DMS153 (cell line): ENCODE measurements at regions not wholly inside any gene's neighbourhood (a gene's known extent, or its start where the extent isn't known, plus 50 kb on each side); places are given as distances from the start of the nearest gene placed in this dataset.
"Not testable (repeated sequence)": the region's sequence is repeated elsewhere in the genome, so short reads cannot be mapped to it uniquely, and the experiment has no call there.

ENCODE experiments used
- DNase-seq: peaks from one replicate; lab custom pipeline; 2025; lab: John Stamatoyannopoulos, UW

DNA sequence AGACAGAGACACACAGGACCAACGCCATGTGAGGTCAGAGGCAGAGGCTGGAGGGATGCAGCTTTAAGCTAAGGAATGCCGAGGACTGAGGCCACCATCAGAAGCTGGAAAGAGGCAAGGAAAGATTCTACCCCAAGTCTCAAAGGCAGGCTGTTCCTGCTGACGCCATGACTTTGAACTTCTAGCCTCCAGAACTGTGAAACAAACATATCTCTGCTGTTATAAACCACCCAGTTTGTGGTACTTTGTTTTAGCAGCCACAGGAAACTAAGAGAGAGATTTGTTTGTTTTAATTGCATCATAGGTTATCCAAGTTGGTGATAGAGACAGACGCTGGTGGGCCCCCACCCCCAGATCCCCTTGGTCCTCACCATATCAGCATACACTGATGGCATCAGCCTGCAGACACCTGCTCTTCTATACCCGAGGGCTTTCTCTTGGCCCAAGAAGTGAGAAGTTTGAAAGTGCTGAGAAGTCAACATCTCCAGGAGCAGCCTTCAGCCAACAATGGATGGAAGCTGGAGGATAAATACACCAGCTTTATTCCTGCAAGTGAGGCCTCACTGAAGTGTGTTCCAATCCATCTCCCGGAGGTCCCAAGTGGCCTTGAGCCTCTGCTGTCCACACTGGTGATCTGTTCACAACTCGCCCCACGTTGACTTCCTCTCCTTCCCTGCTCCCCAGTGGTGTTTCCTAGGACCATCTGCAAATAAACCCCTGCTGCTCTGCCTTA, 154.7 kb downstream of the BTBD3 start:
- DNase-seq, result no peak

DNA sequence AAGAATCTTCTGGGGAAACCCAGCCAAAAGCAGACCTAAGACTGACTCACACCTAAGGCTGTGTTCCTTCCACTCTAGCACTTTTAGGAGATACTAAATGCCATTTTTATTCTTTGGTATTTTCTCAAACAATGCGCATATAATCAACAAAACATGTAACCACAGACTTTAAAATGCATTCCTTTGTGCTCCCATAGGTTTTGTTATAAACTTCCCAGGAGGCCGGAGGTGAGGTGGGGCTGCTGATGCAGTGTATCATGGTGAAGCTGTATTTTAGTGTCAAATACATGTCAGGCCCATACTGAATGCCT, 155.2 kb downstream of the BTBD3 start:
- no peak for DNase-seq

DNA sequence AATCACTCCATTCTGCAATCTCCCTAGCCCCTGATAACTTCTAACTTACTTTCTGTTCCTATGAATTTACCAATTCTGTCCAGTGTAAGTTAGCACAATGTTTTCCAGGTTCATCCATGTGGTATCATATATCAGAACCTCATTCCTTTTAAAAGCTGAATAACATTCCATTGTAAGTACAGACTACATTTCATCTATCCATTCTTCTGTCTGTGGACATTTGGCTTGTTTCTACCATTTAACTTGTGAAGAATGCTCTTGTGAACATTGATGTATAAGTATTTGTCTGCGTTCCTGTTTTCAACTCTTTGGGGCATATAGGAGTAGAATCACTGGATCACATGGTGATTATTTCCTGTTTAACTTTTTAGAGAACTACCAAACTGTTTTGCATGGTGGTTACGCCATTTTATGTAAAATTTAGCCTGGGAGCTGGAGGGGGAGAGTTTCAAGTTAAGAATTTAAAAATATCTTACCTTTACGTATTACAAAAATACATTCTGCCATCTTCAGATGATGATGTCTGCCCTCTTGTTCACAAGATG, 156.5 kb downstream of the BTBD3 start:
- no peak for DNase-seq

DNA sequence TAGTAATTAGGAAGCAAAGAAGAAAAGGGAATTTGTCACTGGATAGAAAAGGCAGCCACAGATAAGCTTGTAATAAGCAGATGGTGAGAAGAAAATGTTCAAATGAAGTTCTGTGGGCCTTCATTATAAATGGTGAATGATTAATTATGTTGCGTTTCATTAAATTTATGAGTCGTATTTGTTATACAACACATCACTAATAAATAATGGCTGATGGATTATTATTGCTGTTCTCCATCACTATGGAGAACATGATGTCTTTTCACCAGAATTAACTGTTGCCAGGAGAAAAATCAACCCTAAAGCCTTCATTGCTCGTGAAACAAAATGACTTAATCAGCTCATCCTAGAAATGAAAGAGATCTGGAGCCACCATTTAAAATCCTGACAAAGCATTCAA, 158.5 kb downstream of the BTBD3 start:
- no peak for DNase-seq

DNA sequence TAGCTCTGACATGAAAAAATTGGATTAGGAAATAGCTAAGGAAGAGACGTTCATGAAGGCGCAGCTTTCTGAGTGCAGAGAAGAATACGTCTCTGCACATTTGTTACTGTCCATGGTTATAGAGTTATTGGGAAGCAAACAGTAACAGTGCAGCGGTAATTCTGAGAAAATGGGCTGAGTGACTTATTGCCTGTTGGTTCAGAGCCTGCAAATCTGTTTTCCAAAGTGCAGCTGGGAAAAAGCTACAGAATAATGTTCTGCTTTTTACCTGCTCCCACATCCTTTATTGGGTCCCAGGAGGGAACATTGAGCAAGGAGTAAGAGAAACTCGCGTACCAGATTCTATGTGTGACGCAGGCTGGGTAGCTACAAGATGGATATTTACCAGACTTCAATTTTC, 160.2 kb downstream of the BTBD3 start:
- DNase-seq, result no peak

DNA sequence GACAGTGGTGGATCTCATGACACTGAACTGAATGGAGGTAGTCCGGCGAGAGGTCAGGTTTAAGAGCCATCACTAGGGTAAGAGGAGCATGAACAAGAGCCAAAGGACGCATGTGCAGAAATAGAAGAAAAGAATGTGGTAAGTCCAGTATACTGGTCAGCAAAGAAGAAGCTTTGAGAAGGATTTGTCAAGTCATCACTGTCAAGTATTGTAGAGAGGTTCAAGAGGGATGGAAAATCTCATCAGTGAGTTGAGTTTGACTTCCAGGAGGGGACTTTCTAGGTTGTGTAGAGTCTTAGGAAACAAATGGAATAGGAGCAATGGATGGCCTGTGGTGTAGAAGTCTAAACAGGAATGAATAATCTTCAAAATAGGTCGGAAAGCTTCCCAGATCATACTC, 161.8 kb downstream of the BTBD3 start:
- DNase-seq, result no peak

DNA sequence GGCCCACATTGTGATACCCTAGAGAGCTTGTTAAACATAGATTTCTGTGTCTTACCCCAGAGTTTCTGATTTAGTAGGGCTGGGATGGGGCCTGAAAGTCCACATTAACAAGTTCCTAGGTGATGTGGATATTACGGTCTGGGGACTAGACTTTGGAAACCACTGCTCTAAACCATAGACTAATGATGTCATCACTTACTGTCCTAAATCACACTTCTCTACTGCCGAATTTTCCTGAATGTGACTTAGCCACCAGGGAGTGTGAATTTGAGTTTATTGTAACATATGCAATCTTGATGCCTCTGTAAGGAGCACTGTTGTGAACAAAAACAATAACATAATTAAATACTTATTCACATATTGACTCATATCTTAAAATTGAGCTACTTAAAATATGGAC, 165.6 kb downstream of the BTBD3 start:
- DNase-seq, result no peak

DNA sequence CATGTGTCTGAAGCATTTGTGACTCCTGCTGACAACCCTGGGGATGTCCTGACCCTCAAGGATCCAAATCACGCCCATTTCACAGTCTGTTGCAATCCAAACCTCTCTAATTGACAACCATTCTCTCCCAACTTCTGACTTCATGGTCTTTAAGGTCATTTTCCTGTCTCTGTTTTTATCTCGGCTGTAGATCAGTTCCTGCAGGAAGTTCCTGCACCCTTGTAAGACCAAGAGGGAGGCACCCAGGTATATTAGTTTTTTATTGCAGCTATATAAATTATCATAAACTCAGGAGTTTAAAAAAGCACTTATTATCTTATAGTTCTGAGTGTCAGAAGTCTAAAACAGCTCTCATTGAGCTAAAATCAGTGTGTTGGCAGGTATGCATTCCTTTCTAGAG, 166.8 kb downstream of the BTBD3 start:
- no peak for DNase-seq

DNA sequence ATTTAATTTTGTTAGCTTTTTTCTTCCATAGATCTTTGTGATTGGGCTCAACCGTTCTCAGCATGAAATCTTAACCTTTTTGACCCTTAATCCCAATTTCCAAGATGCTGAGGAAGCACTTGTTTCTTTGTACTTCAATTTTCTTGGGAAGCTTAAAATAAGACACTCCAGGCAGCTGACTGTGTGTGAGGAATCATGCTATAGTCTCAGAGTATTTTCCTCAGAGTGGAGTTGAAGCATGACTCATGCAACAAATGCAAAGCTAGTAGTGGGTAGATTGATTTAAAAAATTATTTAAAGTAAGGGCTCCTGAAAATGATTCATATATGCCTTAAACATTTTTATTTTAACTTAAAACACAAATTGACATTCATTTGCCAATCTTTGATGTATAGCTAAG, 168.7 kb downstream of the BTBD3 start:
- DNase-seq, result no peak

DNA sequence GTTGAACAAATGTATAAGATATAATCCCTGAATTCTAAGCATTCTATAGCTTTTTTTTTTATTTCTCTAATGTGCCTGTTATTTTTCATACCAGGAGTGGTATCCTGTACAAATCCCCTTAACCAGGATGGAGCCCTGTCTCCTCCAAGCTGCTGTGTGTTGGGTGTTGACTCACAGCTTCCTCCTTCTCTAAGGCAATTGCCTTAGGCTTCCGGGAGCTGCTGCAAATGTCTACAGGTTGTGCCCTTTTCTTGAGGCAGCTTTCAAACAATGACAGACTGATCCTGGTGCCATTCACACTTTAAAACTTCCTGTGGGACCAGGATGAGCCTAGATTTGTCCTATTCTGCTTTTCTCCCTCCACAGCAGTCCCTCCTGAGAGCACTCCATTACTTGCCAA, 173.2 kb downstream of the BTBD3 start:
- no peak for DNase-seq

DNA sequence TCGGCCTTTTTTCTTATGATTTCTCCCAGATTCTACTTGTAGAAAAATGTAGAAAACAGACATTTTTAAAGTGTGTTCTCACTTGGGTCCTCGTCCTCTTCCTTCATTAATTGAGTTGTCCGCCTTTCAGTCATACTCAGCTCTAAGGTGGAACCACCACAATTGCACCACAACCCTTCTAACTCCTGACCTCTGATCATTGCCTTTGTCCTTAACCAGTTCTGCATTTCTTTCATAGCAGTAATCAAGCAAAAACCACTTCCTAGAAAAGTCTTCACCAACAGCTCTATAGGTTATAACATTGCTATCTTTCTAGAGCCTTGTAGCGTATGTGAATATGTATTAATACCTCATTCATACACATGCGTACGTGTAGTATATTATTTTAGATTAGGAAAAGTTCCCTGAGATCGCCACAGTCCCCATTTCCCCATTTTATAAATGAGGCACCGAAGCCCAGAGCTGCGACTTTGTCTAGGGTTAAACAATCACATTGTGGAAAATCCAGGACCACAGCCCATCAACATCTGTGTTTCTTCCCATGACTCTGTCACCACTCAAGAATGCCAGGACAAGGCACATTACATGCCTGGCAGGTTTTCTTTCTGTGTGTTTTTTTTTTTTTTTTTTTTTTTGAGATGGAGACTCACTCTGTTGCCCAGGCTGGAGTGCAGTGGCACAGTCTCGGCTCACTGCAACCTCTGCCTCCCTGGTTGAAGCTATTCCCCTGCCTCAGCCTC, 175.5 kb downstream of the BTBD3 start:
- no peak for DNase-seq

DNA sequence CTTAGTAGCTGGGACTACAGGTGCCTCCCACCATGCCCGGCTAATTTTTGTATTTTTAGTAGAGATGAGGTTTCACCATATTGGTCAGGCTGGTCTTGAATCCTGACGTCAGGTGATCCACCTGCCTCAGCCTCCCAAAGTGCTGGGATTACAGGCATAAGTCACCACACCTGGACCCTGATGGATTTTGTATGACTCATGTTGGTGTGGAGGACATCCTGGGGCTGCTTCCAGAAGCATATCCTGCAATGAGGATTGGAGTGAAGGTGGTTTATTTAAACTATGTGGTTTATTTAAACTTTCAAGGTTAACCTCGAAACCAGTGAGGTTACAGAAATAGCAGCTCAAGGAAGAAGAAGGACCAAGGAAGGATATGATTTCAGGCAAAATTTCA, 176.1 kb downstream of the BTBD3 start:
- not testable (repeated sequence) for DNase-seq

DNA sequence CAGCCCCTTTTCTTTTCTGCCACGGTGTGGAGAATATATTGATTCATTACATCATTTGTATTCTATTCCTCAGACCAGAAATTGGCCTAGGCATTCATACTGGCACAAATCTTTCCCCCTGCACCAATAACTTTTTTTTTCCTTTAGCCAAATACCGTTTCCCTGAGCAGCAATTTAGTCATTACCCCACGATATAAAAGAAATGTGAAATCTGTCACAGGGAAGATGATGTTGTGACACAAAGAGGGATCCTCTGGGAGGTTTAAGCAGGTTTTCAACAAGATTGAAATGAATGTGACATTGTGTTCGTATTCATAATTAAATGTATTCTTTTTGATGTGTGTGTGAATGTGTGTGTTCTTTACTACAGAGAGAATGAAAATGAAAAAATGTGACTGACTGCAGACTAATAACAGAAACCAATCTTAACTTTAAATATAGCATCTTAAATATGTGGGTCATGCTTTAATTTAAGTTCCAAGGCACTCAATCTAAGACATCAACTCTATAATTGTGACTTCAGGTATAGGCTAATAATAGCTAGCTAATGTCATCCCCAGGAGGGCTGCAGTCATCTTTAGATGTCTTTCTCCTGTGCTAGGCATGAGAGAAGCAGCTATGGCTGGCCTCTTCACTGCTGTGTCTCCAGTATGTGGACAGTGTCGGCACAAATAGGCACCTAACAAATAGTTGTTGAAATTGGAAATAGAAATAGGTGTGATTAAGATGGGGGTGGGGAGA, 177.7 kb downstream of the BTBD3 start:
- no peak for DNase-seq

DNA sequence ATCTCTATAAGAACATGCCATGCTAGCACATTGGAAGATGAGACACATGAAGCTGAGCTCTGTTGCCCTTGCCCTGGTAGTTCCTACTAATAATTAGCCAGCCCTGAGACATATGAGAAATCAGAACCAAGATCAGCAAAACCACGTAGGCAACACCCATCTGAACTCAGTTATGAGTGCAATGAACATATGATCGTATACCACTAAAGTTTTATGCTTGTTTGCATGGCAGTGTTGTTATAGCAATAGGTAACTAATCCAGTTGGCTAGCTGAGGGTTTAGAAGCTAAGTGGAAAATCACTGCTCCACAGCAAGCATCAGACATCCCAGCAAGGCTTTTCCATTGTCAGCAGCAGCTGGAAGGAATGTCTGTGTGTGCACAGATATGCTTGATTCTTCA, 180.7 kb downstream of the BTBD3 start:
- no peak for DNase-seq

DNA sequence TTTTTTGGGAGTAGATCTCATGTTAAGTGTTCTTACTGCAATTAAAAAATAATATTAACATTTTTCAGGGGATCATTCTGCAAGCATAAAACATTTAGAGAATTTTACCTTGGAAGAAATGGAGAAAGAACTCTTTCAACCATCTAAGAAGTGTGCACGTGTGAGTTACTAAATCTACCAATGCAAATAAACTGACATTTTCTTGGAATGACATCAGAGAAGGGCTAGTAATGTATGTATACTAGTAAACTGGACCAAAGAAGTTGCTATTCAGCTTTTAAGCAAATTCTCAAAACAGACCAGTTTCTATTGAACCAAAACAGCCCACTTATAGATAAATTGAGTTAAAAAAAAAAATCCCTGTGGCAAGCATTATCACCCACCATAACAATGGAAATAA, 191.2 kb downstream of the BTBD3 start:
- DNase-seq, result no peak

DNA sequence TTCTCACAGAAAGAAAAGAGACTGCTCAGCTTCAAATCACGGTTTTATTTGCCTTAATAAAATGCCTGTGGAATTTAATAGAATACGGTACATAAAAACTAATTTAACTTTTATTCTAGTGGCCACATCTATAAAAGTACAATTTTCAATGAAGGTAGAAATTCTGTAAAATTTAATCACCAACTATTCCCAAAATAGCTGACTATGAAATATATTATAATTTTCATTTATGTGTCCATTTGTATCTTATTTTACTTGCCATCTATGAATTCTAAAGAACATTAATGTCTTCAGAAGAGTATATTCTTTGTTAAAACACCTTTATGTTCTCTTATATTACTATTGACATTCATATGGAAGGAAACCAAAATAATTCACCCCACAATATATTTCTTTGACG, 192.6 kb downstream of the BTBD3 start:
- no peak for DNase-seq

DNA sequence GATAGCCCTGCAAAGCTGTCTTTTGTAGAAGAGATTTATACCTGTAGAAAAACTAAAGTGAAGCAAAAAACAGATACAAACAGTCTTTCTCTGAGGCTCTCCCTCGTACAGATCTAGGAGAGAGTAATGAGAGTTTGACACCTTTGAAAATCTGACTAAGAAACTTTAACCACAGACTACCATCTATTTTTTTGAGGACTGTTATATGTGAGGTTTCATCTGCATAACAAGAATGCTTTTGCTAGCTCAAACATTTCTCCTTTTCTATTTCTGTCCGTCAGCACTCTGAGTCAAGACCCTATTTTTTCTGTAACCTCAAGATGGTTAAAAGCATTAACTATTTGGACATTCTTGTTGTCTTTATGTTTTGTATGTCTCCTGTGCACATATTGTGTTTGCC, 193.0 kb downstream of the BTBD3 start:
- no peak for DNase-seq

DNA sequence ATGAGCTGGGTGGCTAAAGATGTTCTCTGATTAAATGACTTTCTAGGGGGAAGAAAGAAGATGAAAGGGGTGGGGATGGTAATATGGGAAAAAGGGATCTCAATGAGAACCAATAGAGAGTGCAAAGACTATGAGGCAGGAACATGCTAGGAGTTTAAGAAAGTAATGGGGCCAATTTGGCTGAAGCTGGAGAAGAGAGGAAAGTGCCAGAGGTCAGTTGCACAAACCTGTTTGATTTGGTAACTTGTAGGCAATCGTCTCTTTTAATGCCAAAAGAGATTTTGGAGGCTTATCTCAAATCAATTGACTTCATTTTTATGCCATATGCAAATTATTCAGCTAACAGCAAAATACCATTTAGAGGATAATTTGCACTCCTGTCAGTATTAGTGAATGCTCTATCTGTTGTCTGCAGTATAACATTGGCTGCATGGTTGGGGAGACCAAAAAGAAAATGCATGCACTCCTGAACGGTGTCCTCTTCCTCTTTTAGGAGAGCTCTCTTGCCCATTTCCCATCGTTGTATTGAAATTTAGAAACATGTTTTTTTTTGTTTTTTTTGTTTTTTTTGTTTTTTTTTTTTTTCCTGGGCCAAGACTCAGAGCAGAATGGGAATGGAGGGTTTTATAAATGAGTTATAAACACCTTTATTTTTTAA, 193.9 kb downstream of the BTBD3 start:
- no peak for DNase-seq

DNA sequence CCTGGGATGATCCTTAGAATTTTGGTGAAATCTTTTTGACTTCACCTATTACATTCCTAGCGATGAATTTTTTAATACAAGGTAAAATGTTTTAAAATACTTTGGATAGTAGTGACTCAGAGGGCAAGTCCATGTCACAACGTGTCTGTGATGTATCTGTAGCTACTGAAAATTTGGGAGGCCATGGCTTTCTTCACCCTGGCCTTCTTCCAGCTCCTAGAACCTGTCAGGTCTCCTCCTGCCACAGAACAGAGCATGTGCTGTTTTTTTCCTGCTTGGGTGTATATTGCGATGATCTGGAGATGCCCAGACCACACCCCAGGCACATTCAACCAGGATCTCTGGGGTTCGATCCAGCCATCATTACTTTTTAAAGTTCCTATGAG, 194.4 kb downstream of the BTBD3 start:
- DNase-seq, result no peak

DNA sequence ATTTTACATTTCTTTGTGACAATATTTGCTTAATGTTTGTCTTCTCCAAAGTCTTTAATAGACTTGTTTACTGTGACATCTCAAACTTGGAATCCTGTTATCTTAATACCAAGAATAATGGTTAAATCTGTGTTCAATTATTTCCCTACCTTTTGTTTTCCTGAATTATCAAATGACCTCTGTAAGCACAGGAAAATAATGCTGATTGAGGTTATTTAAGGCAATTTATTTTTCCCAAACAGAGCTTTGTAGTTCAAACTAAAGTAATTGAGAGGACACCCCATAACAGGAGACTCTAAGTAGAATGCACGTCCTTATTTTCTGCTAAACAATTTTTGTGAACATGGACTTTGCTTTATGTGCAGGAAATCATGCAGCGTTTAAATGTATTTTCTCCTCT, 195.0 kb downstream of the BTBD3 start:
- DNase-seq, result no peak

DNA sequence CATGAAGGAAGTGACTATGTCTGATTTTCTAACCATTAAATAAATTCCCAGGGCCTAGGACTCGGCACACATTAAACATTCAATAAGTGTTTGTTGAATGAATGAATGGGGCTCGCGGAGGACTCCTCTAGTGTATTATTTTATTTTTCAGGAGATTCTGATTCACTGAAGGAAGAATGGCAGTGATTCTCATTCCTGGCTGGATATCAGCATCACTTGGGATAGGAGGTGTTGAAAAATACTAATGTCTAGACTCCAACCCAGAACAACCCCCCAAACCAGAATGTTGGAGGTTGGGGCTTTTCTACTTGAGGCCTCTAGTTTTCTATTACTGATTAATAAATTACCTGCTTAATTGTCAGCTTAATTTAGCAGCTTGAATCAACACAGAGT, 195.4 kb downstream of the BTBD3 start:
- DNase-seq, result no peak
